DMS 273 treated with DMSO at 0.1 percent for 48 hours (cell line): ENCODE measurements at regions not wholly inside any gene's neighbourhood (a gene's known extent, or its start where the extent isn't known, plus 50 kb on each side); places are given as distances from the start of the nearest gene placed in this dataset.
"Not testable (repeated sequence)": the region's sequence is repeated elsewhere in the genome, so short reads cannot be mapped to it uniquely, and the experiment has no call there.

ENCODE experiments used
- DNase-seq: peaks from one replicate; lab custom pipeline; 2025; lab: John Stamatoyannopoulos, UW

GRCh38 chr2:189231719-189232323, 52.3 kb upstream of the COL5A2 start:
- no peak for DNase-seq

- DNase-seq, result no peak
Measured at GRCh38 chr2:189232759-189233406, 53.3 kb upstream of the COL5A2 start.

DNA sequence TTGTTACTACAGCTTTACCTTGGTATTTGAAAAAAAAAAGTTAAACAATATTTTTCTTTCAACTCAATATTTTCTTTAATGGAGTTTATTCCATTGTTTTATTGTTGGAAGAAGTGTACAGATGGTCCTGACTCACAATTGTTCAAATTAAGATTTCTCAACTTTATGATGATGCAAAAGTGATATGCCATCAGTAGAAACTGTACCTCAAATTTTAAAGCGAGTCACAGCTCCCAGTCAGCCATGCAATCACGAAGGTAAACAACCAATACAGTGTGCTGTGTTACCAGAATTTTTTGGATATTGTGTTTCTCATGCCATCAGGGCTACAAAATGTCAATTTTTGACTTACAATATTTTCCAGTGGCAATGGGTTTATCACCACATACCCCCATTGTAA, 54.0 kb upstream of the COL5A2 start:
- no peak for DNase-seq

- DNase-seq, result no peak
Measured at GRCh38 chr2:189234991-189235390, 55.4 kb upstream of the COL5A2 start.

DNA sequence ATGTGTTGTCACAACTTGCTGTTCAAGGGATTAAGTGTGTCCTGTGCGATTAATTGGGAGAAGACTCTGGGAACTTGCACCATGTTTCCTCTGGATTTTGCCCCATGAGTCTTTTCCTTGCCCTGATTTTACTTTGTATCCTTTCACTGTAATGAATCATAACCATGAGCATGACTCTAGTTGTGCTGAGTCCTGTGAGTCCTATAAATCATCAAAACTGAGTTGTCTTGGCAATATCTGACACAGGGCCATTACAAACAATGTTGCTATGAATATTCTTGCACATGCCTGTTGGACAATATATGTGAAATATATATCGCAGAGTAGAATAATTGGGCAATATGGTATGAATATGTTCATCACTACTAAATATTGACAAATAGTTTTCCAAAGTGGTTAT, 56.5 kb upstream of the COL5A2 start:
- no peak for DNase-seq

DNA sequence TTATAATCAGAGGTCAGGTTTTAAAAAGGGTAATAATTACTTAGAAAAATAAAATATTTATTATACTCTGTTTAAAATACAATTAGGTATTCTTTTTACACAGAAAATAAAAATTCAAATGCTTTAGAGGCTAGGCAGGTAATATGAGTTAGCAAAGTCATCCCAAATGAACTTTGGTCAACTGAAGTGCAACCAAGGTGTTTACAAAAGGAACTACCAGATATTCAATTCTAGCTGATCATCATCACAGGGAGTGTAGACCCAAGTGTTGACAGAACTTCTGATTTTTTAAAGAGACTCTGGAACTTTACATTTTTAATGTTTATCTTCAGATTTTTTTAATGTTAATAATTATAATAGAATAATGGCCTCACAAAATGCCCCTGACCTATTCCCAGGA, 59.3 kb upstream of the COL5A2 start:
- no peak for DNase-seq

GRCh38 chr2:189243843-189244242, 64.3 kb upstream of the COL5A2 start:
- not testable (repeated sequence) for DNase-seq

GRCh38 chr2:189247276-189247675, 67.7 kb upstream of the COL5A2 start:
- DNase-seq, result no peak

DNA sequence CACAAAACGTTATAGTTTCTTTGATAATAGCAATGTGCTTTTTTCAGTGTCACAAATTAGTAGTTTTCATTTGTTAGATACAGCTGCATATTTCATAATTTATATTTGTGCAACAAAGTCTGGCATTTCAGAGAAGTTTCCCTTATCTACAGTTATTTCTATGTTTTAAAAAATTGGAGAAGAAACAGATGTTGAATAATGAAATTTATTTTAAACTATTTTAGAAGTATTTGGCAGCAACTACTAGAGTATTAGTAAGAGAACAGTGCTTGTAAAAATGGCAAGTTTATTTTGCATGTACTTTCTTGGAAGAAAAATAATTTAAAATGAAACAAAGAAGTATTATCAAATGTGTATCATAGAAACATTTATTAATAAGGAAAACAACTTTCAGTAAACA, 68.6 kb upstream of the COL5A2 start:
- no peak for DNase-seq

DNA sequence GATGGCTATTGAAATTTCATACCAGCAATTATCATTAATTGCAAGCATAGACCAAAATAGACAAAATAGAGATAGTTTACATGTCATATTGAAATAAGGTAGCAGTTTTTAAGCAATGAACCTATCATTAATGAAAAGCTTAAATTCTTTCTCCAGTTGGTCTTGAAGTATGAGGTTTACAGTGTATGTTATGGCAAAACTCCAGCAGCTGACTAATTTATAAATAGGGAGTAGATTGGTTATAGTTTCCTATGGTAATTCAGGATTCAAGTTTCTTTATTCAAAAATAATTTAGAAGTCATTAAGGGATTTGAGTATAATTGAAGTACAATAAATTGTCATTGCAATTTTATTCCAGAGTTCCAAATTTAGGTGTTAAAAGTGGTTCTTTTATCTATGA, 69.6 kb upstream of the COL5A2 start:
- DNase-seq, result no peak

- no peak for DNase-seq
Measured at GRCh38 chr2:189249901-189250300, 70.3 kb upstream of the COL5A2 start.

DNA sequence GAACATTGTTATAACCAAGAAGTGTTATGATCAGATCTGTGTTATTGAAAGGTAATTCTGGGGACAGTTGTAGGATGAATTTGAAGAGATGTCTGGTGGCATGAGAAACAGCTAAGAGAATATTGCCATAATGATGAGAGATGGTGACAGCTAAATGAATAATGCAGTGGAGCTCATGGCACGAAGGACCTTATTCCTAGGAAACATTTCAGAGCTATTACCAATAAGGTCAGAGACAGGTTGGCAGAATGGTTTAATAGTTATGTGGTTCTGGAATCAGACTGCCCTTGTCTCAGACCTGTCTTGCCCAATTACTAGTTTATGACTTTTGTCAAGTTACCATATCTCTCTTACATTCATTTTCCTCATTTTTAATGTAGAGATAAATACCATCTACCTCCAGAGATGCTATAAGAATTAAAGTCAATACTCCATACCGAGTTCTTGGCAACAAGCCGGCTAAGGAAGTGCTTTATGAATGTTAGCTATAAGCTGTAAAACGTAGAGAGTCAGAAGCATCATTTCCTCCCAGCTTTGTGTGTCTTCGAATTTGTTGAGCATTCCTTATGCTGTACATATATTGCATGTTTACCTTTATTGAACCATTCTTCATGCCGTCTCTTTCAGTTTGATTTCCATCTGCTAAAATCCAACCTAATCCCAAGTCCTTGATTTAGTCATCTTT, 73.6 kb upstream of the COL5A2 start:
- no peak for DNase-seq

DNA sequence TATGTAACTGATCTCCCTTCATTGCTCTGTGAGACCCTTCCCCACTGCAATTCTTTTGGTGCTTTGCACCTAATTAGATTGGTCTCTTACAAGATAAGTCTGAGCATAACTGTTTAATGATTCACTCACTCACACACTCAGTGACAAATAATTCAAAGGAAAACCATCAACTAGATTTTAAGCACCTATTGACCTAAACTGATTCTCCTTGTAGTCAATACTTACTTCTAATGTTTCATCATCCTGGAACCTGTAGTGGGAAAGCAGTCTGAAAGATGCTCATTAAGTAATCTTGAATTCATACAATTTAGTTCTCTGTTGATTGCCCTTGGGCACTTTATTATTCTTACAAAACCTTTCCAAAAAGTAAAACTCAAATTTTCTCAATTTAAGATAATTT, 74.3 kb upstream of the COL5A2 start:
- no peak for DNase-seq

DNA sequence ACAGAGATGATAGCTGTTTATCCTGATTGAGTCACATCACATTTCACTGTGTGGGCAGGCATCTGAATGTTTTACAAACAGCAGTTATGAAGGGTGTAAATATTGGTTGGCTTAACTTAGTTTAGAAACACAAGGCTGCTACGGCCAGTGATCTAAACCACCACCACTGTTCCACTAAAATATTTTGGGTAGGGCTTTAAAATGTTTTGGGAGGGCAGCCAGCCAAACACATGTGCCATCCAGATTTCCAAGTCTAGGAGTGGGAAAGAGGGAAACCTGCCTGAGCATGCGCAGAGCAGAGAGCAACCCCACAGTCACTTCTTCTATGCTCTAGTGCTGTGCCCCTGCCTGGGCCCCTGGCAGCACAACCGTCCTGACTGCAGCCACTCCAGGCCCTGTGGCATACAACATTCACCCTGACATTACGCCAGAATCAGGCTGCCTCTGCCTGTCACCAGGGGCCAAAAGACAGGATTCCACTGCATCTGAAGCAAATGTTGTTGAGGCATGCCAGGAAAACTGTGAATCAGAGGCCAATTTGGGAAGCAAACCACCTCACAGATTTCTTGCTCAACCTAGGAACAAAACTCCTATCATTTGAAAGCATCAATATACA, 74.8 kb upstream of the COL5A2 start:
- no peak for DNase-seq

DNA sequence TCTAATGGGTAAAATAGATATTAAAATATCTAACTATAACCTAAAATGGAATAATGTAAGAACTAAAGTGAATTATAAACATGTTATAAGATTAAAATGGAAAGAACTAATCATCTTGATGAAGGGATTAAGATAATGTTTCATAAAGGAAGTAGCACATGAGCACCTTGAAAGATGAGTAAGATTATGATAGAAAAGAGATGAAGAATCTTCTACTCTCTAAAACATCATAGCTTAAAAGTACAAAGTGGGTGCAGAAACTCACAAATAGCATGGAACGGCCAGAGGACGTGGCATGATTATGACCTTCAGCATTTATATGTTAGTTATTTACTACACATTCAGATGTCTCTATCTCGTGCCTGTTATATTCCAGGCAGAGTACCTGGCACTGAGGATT, 76.2 kb upstream of the COL5A2 start:
- no peak for DNase-seq

DNA sequence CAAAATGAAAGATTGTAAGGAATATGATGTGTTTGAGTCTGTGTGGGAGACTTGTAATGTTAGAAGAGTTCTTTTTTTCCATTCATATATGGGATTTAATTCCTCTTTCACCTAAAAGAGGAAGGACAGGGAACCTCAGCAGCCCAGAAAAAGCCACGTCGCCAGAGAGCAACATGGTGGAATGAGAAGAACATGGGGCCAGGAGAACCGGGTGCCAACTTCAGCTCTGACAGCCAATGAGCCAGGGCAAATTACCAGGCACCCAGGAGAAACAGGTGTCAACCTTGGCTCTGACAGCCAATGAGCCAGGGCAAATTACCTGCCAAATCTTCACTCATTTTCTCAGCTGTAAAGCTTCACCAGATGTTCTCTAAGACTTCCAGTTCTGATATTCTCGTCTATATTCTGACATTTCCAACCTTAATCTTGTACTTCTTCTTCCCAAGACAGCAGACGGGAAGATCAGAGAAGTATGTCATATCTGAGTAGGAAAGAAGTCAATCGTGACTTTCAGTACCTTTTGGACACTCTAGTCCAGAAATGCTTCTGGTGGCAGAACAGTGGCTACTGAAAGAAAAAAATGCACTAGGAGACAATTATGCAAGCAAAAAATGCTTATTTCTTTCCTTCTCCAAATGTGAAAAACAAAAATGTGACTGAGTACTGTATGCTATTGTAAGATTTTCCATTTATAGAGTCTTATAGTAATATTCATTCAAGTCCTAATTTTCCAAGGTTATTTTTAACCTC, 79.2 kb upstream of the COL5A2 start:
- DNase-seq, result no peak

DNA sequence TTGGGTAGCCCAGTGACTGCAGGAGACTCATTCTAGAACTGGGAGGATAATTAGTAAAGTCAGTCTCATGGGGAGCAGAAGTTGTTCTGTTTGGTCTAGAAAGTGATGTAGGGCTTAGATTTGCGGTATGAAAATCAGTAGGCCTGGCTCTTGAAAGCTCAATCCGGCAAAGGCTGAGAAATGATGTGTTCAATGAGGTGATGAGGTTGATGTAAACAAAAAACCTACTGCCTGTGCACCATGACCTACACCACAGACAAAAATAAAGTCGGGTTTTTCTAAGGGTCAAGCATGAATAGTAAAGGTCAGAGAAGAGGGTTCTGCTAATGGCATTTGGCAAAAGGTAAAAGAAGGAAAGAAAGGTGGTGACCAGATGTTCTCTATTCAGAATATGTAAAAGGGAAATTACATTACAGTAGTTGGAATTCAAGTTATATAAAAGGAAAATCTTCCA, 80.8 kb upstream of the COL5A2 start:
- no peak for DNase-seq

GRCh38 chr2:189261431-189261841, 81.9 kb upstream of the COL5A2 start:
- DNase-seq, result no peak

- DNase-seq, result no peak
Measured at GRCh38 chr2:189261916-189262315, 82.4 kb upstream of the COL5A2 start.

DNA sequence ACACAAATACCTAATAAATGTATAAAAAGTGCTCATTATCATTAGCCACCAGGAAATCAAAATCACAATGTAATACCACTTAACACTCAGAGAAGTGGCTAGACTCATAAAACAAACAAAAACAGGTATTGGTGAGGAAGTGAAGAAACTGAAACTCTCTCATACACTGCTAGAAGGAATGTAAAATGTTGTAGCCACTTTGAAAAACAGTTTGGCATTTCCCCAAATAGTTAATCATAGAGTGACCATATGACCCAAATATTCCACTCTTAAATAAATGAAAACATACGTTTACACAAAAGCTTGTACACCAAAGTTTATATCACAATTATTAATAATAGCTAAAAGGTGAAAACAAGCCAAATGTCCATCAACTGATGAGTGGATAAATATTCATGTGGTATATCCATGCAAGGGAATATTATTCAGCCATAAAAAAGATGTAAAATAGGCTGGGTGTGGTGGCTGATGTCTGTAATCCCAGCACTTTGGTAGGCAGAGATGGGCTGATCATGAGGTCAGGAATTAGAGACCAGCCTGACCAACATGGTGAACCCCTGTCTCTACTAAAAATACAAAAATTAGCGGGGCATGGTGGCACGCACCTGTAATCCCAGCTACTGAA, 86.2 kb upstream of the COL5A2 start:
- no peak for DNase-seq

GRCh38 chr2:189267491-189267890, 87.9 kb upstream of the COL5A2 start:
- DNase-seq, result no peak
